ENCODE measurements at regions not wholly inside any gene's neighbourhood (a gene's known extent, or its start where the extent isn't known, plus 50 kb on each side); places are given as distances from the start of the nearest gene placed in this dataset.

GRCh38 chr4:159003420-159004253 lies 99.2 kb upstream of the RAPGEF2 start:
- TF ChIP-seq MAX (IDR thresholded peaks at IDR 0.05; ENCODE audit: low read depth) (no peak), CTCF (IDR thresholded peaks at IDR 0.05) (no peak), RFX5 (IDR thresholded peaks at IDR 0.05; ENCODE audit: low read length) (no peak), MXI1 (IDR thresholded peaks at IDR 0.05; ENCODE audit: low read depth, low read length) (no peak), USF1 (IDR thresholded peaks at IDR 0.05; ENCODE audit: borderline replicate concordance, low read depth) (no peak), EP300 (IDR thresholded peaks at IDR 0.05; ENCODE audit: borderline replicate concordance in 1 of 2, low read depth in 1 of 2, low read length in 1 of 2) (no peak)

All from SK-N-SH (cell line).